Stomach (tissue), 4 donors: ENCODE measurements at regions not wholly inside any gene's neighbourhood (a gene's known extent, or its start where the extent isn't known, plus 50 kb on each side); places are given as distances from the start of the nearest gene placed in this dataset.

Experiments used
- EP300 ChIP-seq: sonication (generic); formaldehyde crosslinking; IDR thresholded peaks from one replicate; pipeline ENCODE4 v1.6.1; 2017; ENCODE audit warnings: antibody characterized with exemption
- POLR2AphosphoS5 ChIP-seq, 3 donors: sonication (generic); formaldehyde crosslinking; IDR thresholded peaks; one replicate each; pipeline ENCODE4 v1.6.1; 2016; ENCODE audit warnings: antibody characterized with exemption in 3 of 3
- TF ChIP-seq, protein P1 (sequence below), 7 experiments: fragments of 450-650 bp in 4 of 7; fragments of 200-600 bp in 3 of 7; sonication (generic) in 3 of 7; IDR thresholded peaks; one replicate each; pipeline ENCODE4 v1.5.1; 2016 to 2019; ENCODE audit warnings: antibody characterized with exemption in 7 of 7, control low read depth in 2 of 7, mild to moderate bottlenecking in 1 of 7

DNA sequence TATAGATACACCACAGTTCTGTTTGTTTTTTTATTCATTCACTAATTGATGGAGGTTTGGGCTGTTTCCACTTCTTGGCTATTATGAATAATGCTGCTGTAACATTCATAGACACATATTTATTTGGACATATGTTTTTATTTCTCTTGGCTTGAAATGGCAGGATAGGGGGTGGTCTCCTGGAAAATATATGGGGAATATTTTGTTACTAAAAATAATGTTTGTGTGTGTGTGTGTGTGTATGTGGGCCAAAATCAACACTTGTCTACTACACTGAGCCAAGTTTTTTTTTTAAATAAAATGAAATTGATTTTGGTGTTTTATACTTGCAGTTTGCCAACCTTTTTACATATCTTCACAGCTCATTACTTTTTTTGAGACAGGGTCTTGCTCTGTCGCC lies 264.4 kb upstream of the SULF2 start:
- TF ChIP-seq, protein P1, sequence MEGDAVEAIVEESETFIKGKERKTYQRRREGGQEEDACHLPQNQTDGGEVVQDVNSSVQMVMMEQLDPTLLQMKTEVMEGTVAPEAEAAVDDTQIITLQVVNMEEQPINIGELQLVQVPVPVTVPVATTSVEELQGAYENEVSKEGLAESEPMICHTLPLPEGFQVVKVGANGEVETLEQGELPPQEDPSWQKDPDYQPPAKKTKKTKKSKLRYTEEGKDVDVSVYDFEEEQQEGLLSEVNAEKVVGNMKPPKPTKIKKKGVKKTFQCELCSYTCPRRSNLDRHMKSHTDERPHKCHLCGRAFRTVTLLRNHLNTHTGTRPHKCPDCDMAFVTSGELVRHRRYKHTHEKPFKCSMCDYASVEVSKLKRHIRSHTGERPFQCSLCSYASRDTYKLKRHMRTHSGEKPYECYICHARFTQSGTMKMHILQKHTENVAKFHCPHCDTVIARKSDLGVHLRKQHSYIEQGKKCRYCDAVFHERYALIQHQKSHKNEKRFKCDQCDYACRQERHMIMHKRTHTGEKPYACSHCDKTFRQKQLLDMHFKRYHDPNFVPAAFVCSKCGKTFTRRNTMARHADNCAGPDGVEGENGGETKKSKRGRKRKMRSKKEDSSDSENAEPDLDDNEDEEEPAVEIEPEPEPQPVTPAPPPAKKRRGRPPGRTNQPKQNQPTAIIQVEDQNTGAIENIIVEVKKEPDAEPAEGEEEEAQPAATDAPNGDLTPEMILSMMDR (IDR thresholded peaks at IDR 0.05) = no peak
- TF ChIP-seq POLR2AphosphoS5 (IDR thresholded peaks at IDR 0.05) (no peak), EP300 (no peak)
